HG03378 (cell line): ENCODE measurements at regions not wholly inside any gene's neighbourhood (a gene's known extent, or its start where the extent isn't known, plus 50 kb on each side); places are given as distances from the start of the nearest gene placed in this dataset.

Experiments
- ATAC-seq: cut with Tn5 transposase; IDR thresholded peaks from one replicate; pipeline ENCODE4 v1.9.1; 2021; ENCODE audit warnings: mild to moderate bottlenecking, moderate library complexity; ENCODE audit not compliant: unreplicated experiment

DNA sequence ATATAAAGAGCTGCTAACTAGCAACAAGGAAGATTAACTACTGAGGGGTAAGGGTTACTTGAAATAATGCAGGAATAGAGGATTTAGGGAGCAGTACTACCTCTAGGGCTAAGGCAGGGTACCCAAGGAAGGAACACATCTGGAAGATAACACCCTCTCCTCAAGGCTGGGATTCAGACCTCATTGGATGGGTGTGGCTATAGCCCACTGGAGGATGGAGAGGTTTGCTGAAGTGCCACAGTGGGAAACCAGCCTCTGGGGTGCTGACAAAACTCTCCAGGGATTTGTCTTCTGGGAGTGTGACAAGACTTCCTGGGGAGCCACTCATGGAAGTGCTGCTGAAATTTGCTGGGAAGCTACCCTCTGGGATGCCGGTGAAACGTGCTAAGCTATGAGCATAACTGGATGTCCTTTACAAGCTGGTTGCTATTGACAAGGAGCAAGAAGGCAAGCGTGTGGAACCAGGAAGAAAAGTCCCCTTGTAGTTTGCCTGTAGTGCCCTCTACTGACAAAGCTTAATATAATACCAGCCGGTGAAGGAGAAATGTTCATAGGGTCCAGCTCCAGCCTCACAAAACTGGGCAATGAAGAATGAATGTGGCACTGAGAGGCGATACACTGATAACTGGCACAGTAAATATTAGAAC, 122.8 kb upstream of the USP24 start:
- no peak for ATAC-seq

GRCh38 chr1:55334797-55335196, 119.6 kb upstream of the USP24 start:
- ATAC-seq, result no peak

DNA sequence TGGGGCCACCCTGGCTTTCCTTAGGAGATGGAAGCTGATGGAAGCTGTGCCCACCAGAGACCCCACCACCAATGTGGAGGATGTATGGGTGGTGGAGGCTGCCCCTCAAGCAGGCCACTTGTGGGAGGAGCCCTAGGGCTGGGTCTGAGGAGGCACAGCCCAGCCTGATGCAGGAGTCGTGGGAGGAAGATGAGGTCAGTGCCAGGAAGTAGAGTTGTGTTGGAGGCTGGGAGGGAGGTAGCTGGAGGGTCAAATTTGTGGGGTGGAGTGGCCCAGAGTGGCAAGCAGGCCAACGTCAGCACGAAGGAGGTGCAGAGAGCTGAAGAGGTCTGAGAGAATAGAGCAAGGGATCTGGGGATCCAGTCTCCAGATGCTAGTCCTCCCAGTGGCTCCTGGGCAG, 119.0 kb upstream of the USP24 start:
- ATAC-seq, result no peak

- no peak for ATAC-seq
Observed at GRCh38 chr1:55333461-55333860, 118.3 kb upstream of the USP24 start.

DNA sequence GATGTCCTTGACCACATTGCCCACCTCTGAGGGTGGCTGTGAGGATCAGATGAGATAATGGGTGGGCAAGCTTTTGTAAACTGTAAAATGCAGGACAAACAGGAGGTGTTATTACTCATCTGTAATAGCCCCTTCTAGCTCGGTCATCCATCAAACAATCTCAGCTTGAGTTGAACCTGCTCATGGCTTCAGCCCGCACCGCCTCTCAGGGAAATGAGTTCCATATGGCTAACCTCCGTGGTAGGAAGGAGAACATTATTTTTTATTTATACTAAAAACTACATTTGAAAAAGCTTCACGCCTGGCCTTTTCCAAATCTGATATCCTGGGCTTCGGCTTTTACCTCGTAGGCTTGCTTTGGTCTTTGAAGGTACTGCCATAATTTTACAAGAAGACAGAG, 116.2 kb upstream of the USP24 start:
- ATAC-seq, result no peak

- no peak for ATAC-seq
Observed at GRCh38 chr1:55329808-55330432, 114.8 kb upstream of the USP24 start.

- no peak for ATAC-seq
Observed at GRCh38 chr1:55329091-55329490, 113.9 kb upstream of the USP24 start.

DNA sequence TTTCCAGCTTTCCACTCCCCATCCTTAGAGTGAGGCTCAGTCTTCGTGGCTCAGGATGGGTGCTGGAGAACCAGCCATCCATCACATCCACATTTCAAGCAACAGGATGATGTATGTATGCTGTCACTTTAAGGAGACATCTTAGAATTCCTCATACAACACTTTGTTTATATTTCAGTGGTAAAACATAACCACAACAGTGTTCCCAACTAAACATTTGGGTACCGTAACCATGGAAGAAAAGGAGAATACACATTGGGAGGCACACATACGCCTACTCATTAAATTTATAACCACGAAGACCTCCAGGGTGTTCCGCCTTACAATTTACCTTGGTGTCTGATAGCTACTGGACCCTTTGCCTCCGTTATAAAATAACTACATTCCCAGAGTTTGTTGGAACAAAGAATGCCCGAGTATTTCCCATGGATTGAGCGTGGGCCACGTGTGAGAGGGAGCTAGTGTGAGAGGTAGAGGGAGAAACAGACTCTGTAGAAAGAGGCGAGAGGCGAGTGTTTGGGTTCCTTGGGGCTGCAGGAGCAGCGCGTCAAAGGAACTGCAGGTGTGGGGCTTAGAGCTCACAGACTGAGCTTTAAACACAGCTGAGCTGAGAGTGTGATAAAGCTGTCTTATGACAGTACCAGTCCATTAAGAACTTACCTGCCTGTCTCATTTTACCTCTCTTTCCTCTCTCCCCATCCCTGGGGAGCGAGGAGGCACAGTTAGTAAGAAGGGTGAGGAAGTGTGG, 111.5 kb upstream of the USP24 start:
- no peak for ATAC-seq

GRCh38 chr1:55323760-55324159, 108.6 kb upstream of the USP24 start:
- ATAC-seq, result no peak

DNA sequence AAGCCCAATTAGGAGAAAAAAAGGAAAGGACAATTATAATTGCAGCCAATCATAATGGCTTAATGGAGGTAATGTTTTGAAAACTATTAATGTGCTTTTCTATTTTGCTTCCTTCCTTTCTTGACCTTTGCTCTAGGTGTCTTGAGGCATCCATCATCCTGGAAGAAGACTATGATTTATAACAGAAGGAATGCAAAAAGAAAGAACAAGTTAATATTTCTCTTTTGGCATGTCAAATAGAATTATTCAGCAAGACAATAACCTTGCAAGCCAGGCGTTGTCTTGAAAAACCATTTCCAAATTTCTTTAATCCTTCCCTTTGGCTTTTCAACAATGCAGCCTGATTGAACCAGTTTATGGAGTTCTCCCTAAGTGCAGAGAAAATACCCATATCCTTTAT, 107.7 kb upstream of the USP24 start:
- no peak for ATAC-seq

DNA sequence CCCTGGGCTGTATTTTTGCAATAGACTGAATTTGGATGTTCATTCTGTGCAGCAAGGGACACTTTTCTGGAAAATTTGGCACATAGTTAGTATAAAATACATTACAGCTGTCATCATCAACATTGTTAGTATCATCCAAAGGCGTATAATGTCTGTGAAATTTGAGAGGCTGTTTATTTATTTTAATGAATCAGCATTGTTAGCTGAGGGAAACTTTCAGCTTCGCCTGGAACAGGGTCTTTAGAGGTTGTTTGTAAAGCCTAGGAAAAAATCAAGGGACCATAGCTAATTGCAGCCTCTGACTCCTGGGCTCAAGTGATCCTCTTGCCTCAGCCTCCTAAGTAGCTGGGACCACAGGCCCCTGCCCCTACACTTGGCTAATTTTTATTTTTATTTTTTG, 106.8 kb upstream of the USP24 start:
- ATAC-seq, result no peak

DNA sequence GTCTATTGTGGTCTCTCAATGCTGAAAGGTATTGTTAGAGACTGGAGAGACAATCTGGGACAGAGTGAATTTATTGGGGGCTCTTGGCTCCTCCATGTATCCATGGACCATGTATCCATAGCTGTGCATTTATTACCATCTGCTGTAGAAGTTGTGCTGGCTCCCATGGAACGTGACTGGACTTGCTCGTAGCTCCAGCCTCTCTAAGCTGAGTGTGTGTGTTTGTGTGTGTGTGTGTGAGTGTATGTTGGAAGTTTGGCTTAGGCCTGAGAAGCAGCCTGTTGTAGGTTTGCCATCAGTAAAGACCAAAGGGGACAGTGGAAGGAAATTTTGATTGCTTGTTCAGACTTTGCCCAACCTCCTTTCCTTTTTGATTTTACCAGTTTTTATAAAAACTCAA, 105.7 kb upstream of the USP24 start:
- ATAC-seq, result no peak

DNA sequence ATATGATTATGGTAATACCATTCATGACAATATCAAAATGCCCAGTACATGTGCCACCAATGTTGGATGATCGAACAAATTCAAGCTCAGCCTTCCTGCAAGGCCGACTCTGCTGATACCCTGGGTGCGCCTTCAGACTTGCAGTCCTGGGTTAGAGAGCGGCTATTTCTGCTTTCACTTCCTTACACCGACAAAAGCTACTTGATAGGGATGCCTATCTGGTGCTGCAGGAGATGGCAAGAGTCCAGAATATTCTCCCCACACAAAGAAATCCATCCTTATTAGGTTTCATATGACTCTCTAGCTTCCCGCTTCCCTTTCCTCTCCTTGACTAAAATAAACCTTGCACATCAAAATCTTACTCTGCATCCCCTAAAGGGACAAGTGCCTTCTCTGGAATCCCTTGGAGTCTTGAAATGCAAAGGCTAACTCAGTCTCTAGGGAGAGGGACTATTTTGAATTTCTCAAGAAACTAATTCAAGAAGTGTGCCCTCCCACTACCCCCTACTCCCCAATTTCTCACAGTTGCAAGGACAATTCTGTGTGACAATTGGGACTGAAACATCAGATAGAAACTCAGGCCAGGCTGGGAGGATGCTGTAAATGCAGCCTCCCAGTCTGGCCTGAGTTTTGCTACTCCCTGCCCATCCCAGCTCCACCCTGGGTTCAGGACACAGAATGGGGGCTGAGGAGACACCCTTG, 103.1 kb upstream of the USP24 start:
- ATAC-seq, result no peak

- no peak for ATAC-seq
Observed at GRCh38 chr1:55317673-55318072, 102.5 kb upstream of the USP24 start.

- ATAC-seq, result no peak
Observed at GRCh38 chr1:55316947-55317662, 101.9 kb upstream of the USP24 start.

- no peak for ATAC-seq
Observed at GRCh38 chr1:55316502-55316901, 101.3 kb upstream of the USP24 start.

- ATAC-seq, result no peak
Observed at GRCh38 chr1:55315552-55315951, 100.4 kb upstream of the USP24 start.

DNA sequence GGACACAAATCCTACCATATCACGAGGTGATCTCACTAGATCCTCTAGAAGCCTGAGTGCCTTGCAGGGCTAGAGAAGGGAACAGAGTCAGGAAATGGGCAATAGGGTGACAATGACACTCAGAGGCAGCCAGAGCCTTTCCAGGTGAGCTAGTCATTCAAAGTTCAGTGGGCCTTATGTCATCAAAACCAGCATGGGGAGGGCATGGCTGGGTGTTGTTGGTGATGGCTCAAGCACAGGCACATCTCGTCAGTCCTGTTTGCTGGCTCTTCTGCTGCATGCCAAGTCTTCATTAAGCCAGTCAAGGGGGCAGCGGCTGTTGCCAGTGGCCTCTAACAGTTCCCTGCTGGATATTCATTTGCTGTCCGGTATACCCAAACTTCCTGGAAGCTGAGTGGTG, 99.6 kb upstream of the USP24 start:
- no peak for ATAC-seq

DNA sequence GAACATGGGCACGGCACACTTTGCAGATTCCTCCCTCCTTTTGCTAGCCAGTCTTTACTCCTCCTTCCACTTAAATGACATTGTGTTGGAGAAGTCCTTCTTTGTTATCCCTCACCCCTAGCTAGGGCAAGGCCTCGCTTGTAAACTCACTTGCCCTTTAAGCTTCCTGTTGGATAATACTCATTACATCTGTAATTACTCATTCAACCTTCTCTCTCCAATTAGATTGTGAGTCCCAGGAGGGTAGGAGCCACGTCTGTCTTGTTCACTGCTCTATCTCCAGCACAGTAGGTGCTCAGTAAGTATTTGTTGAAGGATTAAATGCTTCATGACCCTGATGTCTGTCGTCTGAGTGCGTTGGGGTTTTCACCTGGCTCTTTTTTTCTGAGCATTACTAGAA, 98.7 kb upstream of the USP24 start:
- ATAC-seq, result no peak

DNA sequence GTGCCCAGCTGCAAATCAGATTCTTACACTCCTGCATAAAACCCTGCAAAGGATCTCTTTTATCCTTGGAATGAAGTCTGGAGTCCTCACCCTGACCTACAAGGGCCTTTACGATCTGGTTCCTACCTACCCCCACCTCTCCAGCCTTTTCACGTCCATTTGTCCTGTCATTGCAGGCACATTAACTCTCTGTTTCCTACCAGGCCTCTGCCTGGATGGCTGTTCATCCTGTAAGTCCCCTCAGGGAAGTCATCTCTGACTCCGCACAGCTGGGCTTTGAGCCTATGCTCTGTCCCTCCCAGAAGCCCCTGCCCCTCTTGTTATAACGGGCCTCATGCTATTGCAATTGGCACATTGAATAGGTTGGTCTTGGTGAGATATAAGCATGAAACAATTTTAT, 96.8 kb upstream of the USP24 start:
- ATAC-seq, result no peak

- ATAC-seq, result no peak
Observed at GRCh38 chr1:55311057-55311641, 96.0 kb upstream of the USP24 start.
